ENCODE measurements at regions not wholly inside any gene's neighbourhood (a gene's known extent, or its start where the extent isn't known, plus 50 kb on each side); places are given as distances from the start of the nearest gene placed in this dataset.
"Not testable (repeated sequence)": the region's sequence is repeated elsewhere in the genome, so short reads cannot be mapped to it uniquely, and the experiment has no call there.

GRCh38 chr14:106069804-106070625 lies 543.6 kb downstream of the TMEM121 start:
- no peak for DNase-seq

GRCh38 chr14:106080922-106081321 lies 554.5 kb downstream of the TMEM121 start:
- no peaks in the 10 kb centered on the region for H3K9me3 ChIP-seq (ENCODE audit: low read depth)
- in situ Hi-C loops (cut with MboI), result no loop called here

More at GRCh38 chr14:106069804-106070625, 543.6 kb downstream of the TMEM121 start:
- H3K36me3 ChIP-seq (ENCODE audit: low read depth), result no peaks in the 10 kb centered on the region
- in situ Hi-C loops (cut with MboI), result no loop called here
- no peak overlapping the region for H3K4me3 ChIP-seq
- no peak overlapping the region for H3K9ac ChIP-seq
- H3K27ac ChIP-seq, result no peak overlapping the region
- H3K27me3 ChIP-seq (replicated peaks; ENCODE audit: insufficient read depth), result no peaks in the 10 kb centered on the region
- H3F3A ChIP-seq (ENCODE audit: insufficient read depth), result no peaks in the 10 kb centered on the region
- TF ChIP-seq EZH2phosphoT487 (IDR thresholded peaks at IDR 0.05; ENCODE audit: insufficient read depth, low read depth) (no peak), EZH2 (IDR thresholded peaks at IDR 0.05; ENCODE audit: insufficient read depth, poor library complexity, severe bottlenecking) (no peak)
- H4K20me1 ChIP-seq (ENCODE audit: insufficient read depth), result no peaks in the 10 kb centered on the region
- no peaks in the 10 kb centered on the region for H3K9me2 ChIP-seq (ENCODE audit: insufficient read depth)
- WGBS, 2 experiments (ENCODE audit: low coverage in 1 of 2, low lambda C conversion rate in 2 of 2, missing lambda C conversion rate in 2 of 2), result 6% methylated on average over 3 of the region's 3 CpGs
- H3K4me1 ChIP-seq (ENCODE audit: insufficient read depth), result no peaks in the 10 kb centered on the region
- H3K4me2 ChIP-seq (ENCODE audit: unreplicated experiment), result no peak overlapping the region
- H3K79me2 ChIP-seq (ENCODE audit: insufficient read depth), result no peaks in the 10 kb centered on the region
- no peak overlapping the region for H2AFZ ChIP-seq
- no peaks in the 10 kb centered on the region for H3K9me3 ChIP-seq (ENCODE audit: low read depth)

GRCh38 chr14:106081721-106082120 lies 555.3 kb downstream of the TMEM121 start:
- DNase-seq; H3K9me2 ChIP-seq (ENCODE audit: insufficient read depth); H4K20me1 ChIP-seq (ENCODE audit: insufficient read depth); H3K79me2 ChIP-seq (ENCODE audit: insufficient read depth); H3K27ac ChIP-seq; H3K9me3 ChIP-seq (ENCODE audit: low read depth); H3K9ac ChIP-seq; H3K4me2 ChIP-seq (ENCODE audit: unreplicated experiment); H2AFZ ChIP-seq; H3K4me3 ChIP-seq; in situ Hi-C loops (cut with MboI); H3K4me1 ChIP-seq (ENCODE audit: insufficient read depth); H3F3A ChIP-seq (ENCODE audit: insufficient read depth); H3K36me3 ChIP-seq (ENCODE audit: low read depth); H3K27me3 ChIP-seq (replicated peaks; ENCODE audit: insufficient read depth): not testable (repeated sequence)
- WGBS, 2 experiments (ENCODE audit: low coverage in 1 of 2, low lambda C conversion rate in 2 of 2, missing lambda C conversion rate in 2 of 2), result 10 to 12% methylated on average over 3 to 4 of the region's 6 CpGs

More at GRCh38 chr14:106080922-106081321, 554.5 kb downstream of the TMEM121 start:
- H3K79me2 ChIP-seq (ENCODE audit: insufficient read depth), result no peaks in the 10 kb centered on the region
- H4K20me1 ChIP-seq (ENCODE audit: insufficient read depth), result no peaks in the 10 kb centered on the region
- H3K27me3 ChIP-seq (replicated peaks; ENCODE audit: insufficient read depth), result no peaks in the 10 kb centered on the region
- H3K4me3 ChIP-seq, result no peak overlapping the region
- H3F3A ChIP-seq (ENCODE audit: insufficient read depth), result no peaks in the 10 kb centered on the region
- no peak for TF ChIP-seq EZH2phosphoT487 (IDR thresholded peaks at IDR 0.05; ENCODE audit: insufficient read depth, low read depth)
- TF ChIP-seq EZH2 (IDR thresholded peaks at IDR 0.05; ENCODE audit: insufficient read depth, poor library complexity, severe bottlenecking), result no peak
- no peaks in the 10 kb centered on the region for H3K9me2 ChIP-seq (ENCODE audit: insufficient read depth)
- no peak overlapping the region for H3K9ac ChIP-seq
- H3K36me3 ChIP-seq (ENCODE audit: low read depth), result no peaks in the 10 kb centered on the region
- H2AFZ ChIP-seq, result no peak overlapping the region
- no CpG with 5 or more reads among the region's 4 CpGs for WGBS, 2 experiments (ENCODE audit: low coverage in 1 of 2, low lambda C conversion rate in 2 of 2, missing lambda C conversion rate in 2 of 2)
- H3K27ac ChIP-seq, result no peak overlapping the region
- no peaks in the 10 kb centered on the region for H3K4me1 ChIP-seq (ENCODE audit: insufficient read depth)
- no peak for DNase-seq
- no peak overlapping the region for H3K4me2 ChIP-seq (ENCODE audit: unreplicated experiment)

GRCh38 chr14:106083082-106083481 lies 556.7 kb downstream of the TMEM121 start:
- Histone ChIP-seq H3K4me1 (ENCODE audit: insufficient read depth) (no peaks in the 10 kb centered on the region), H3K27me3 (replicated peaks; ENCODE audit: insufficient read depth) (no peaks in the 10 kb centered on the region), H2AFZ (no peak overlapping the region), H3F3A (ENCODE audit: insufficient read depth) (no peaks in the 10 kb centered on the region), H3K4me2 (ENCODE audit: unreplicated experiment) (no peak overlapping the region), H3K79me2 (ENCODE audit: insufficient read depth) (no peaks in the 10 kb centered on the region), H3K9ac (no peak overlapping the region), H3K27ac (no peak overlapping the region), H3K9me2 (ENCODE audit: insufficient read depth) (no peaks in the 10 kb centered on the region), H3K9me3 (ENCODE audit: low read depth) (no peaks in the 10 kb centered on the region), H4K20me1 (ENCODE audit: insufficient read depth) (no peaks in the 10 kb centered on the region), H3K4me3 (no peak overlapping the region), H3K36me3 (ENCODE audit: low read depth) (no peaks in the 10 kb centered on the region)
- no peak for TF ChIP-seq EZH2 (IDR thresholded peaks at IDR 0.05; ENCODE audit: insufficient read depth, poor library complexity, severe bottlenecking)
- TF ChIP-seq EZH2phosphoT487 (IDR thresholded peaks at IDR 0.05; ENCODE audit: insufficient read depth, low read depth), result no peak
- no CpG with 5 or more reads among the region's 2 CpGs for WGBS, 2 experiments (ENCODE audit: low coverage in 1 of 2, low lambda C conversion rate in 2 of 2, missing lambda C conversion rate in 2 of 2)
- in situ Hi-C loops (cut with MboI), result no loop called here
- no peak for DNase-seq
